NT2/D1 (cell line): ENCODE measurements at regions not wholly inside any gene's neighbourhood (a gene's known extent, or its start where the extent isn't known, plus 50 kb on each side); places are given as distances from the start of the nearest gene placed in this dataset.

ENCODE experiments used
- YY1 ChIP-seq: IDR thresholded peaks from 2 replicates; pipeline ENCODE4 v1.6.1; 2011; ENCODE audit not compliant: insufficient read length, insufficient read depth
- ZNF274 ChIP-seq: IDR thresholded peaks from 2 replicates; pipeline ENCODE4 v1.6.1; 2011; ENCODE audit warnings: mild to moderate bottlenecking, low read depth, low read length

DNA sequence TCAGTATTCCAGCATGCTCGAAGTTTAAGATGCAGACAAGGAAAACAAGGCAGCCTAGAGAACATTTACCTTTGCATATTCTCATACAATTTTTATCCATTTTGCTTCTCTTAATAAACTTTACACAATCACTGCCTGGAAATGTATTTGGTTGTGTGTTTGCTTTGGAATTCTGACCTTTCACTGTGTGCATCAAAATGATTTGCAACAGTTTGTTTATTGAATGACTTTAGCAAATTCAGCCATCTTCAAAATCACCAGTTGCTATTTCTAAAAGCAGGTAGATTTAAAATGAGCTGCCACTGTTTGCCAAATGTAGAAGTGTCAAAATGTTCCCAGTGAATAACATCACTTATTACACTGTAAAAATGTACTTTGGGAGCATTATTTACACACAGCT, 669.9 kb downstream of the SLC16A7 start:
- TF ChIP-seq YY1 (no peak), ZNF274 (no peak)
